ENCODE measurements at regions not wholly inside any gene's neighbourhood (a gene's known extent, or its start where the extent isn't known, plus 50 kb on each side); places are given as distances from the start of the nearest gene placed in this dataset.

- no peak for DNase-seq (ENCODE audit: low spot score)
- Histone ChIP-seq H3K9me3 (ENCODE audit: low read depth, low read length, poor library complexity, severe bottlenecking) (no peaks in the 10 kb centered on the region), H3K4me1 (ENCODE audit: insufficient read depth, low read length, poor library complexity, severe bottlenecking) (no peaks in the 10 kb centered on the region), H3K27me3 (replicated peaks; ENCODE audit: insufficient read depth, low read depth, low read length, poor library complexity) (no peaks in the 10 kb centered on the region), H3K27ac (ENCODE audit: low read depth, low read length, poor library complexity, severe bottlenecking) (no peak overlapping the region), H3K36me3 (ENCODE audit: insufficient read depth, low read length, poor library complexity, severe bottlenecking) (no peaks in the 10 kb centered on the region), H3K4me3 (ENCODE audit: low read depth, low read length, poor library complexity, severe bottlenecking) (no peak overlapping the region)
- intact Hi-C loops (cut with micrococcal nuclease; ENCODE audit: unreplicated experiment), result no loop called here
- CTCF ChIA-PET, result no interaction called here
- no peak for TF ChIP-seq EZH2 (IDR thresholded peaks at IDR 0.05; ENCODE audit: borderline replicate concordance, low read depth, low read length, poor library complexity, severe bottlenecking)
- TF ChIP-seq, protein P1, sequence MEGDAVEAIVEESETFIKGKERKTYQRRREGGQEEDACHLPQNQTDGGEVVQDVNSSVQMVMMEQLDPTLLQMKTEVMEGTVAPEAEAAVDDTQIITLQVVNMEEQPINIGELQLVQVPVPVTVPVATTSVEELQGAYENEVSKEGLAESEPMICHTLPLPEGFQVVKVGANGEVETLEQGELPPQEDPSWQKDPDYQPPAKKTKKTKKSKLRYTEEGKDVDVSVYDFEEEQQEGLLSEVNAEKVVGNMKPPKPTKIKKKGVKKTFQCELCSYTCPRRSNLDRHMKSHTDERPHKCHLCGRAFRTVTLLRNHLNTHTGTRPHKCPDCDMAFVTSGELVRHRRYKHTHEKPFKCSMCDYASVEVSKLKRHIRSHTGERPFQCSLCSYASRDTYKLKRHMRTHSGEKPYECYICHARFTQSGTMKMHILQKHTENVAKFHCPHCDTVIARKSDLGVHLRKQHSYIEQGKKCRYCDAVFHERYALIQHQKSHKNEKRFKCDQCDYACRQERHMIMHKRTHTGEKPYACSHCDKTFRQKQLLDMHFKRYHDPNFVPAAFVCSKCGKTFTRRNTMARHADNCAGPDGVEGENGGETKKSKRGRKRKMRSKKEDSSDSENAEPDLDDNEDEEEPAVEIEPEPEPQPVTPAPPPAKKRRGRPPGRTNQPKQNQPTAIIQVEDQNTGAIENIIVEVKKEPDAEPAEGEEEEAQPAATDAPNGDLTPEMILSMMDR (conservative IDR thresholded peaks at IDR 0.05; ENCODE audit: low read depth, low read length), result no peak
- POLR2A ChIA-PET (ENCODE audit: low non-redundant PET), result no interaction called here
- BruUV-seq (replicated peaks), result no TSS peak
These were observed 604.3 kb downstream of the TAFA4 start for GRCh38 chr3:68328049-68328448.

GRCh38 chr3:68315964-68316363 lies 616.4 kb downstream of the TAFA4 start:
- CTCF ChIA-PET, result no interaction called here
- Histone ChIP-seq H3K4me3 (ENCODE audit: low read depth, low read length, poor library complexity, severe bottlenecking) (no peak overlapping the region), H3K27ac (ENCODE audit: low read depth, low read length, poor library complexity, severe bottlenecking) (no peak overlapping the region), H3K36me3 (ENCODE audit: insufficient read depth, low read length, poor library complexity, severe bottlenecking) (no peaks in the 10 kb centered on the region), H3K9me3 (ENCODE audit: low read depth, low read length, poor library complexity, severe bottlenecking) (no peaks in the 10 kb centered on the region), H3K4me1 (ENCODE audit: insufficient read depth, low read length, poor library complexity, severe bottlenecking) (no peaks in the 10 kb centered on the region), H3K27me3 (replicated peaks; ENCODE audit: insufficient read depth, low read depth, low read length, poor library complexity) (no peaks in the 10 kb centered on the region)
- intact Hi-C loops (cut with micrococcal nuclease; ENCODE audit: unreplicated experiment), result no loop called here
- POLR2A ChIA-PET (ENCODE audit: low non-redundant PET), result no interaction called here
- DNase-seq (ENCODE audit: low spot score), result no peak
- no TSS peak for BruUV-seq (replicated peaks)
- no peak for TF ChIP-seq EZH2 (IDR thresholded peaks at IDR 0.05; ENCODE audit: borderline replicate concordance, low read depth, low read length, poor library complexity, severe bottlenecking)
- TF ChIP-seq, protein P1 (conservative IDR thresholded peaks at IDR 0.05; ENCODE audit: low read depth, low read length), result no peak

DNA sequence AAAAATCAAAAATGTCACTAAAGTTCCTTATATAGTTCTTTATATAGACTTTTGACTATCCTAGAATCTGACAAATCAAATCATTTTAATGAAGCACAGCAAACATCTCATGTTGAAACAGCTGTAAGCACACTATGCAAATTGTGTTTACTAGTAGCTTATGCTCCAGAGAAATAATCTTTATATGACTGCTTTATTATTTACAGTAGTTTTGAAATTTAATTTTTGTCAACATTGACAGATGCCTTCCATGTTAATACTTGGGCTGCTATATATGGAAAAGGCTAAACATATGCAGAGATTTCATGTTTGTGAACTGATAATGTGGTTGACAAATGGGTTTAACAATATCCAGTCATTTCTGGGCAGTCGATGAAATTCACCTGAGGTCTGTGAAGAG lies 616.8 kb downstream of the TAFA4 start:
- no peaks in the 10 kb centered on the region for H3K36me3 ChIP-seq (ENCODE audit: insufficient read depth, low read length, poor library complexity, severe bottlenecking)
- no TSS peak for BruUV-seq (replicated peaks)
- H3K27me3 ChIP-seq (replicated peaks; ENCODE audit: insufficient read depth, low read depth, low read length, poor library complexity), result no peaks in the 10 kb centered on the region
- H3K4me3 ChIP-seq (ENCODE audit: low read depth, low read length, poor library complexity, severe bottlenecking), result no peak overlapping the region
- no peak overlapping the region for H3K27ac ChIP-seq (ENCODE audit: low read depth, low read length, poor library complexity, severe bottlenecking)
- CTCF ChIA-PET, result no interaction called here
- no peaks in the 10 kb centered on the region for H3K4me1 ChIP-seq (ENCODE audit: insufficient read depth, low read length, poor library complexity, severe bottlenecking)
- intact Hi-C loops (cut with micrococcal nuclease; ENCODE audit: unreplicated experiment), result no loop called here
- no peaks in the 10 kb centered on the region for H3K9me3 ChIP-seq (ENCODE audit: low read depth, low read length, poor library complexity, severe bottlenecking)
- POLR2A ChIA-PET (ENCODE audit: low non-redundant PET), result no interaction called here
- TF ChIP-seq EZH2 (IDR thresholded peaks at IDR 0.05; ENCODE audit: borderline replicate concordance, low read depth, low read length, poor library complexity, severe bottlenecking), result no peak
- TF ChIP-seq, protein P1 (conservative IDR thresholded peaks at IDR 0.05; ENCODE audit: low read depth, low read length), result no peak
- no peak for DNase-seq (ENCODE audit: low spot score)
